T-helper 2 cell treated with Interferon-gamma antibody and Interleukin-4, amounts not matched to agents 100 ng/mL and 5 ng/mL, for 36 hours (primary cell): ENCODE measurements at regions not wholly inside any gene's neighbourhood (a gene's known extent, or its start where the extent isn't known, plus 50 kb on each side); places are given as distances from the start of the nearest gene placed in this dataset.

Experiments used
- intact Hi-C: fragments of 100-400 bp; cut with micrococcal nuclease; formaldehyde crosslinking; loops from one replicate; pipeline ENCODE4 v1.15.1; 2023

DNA sequence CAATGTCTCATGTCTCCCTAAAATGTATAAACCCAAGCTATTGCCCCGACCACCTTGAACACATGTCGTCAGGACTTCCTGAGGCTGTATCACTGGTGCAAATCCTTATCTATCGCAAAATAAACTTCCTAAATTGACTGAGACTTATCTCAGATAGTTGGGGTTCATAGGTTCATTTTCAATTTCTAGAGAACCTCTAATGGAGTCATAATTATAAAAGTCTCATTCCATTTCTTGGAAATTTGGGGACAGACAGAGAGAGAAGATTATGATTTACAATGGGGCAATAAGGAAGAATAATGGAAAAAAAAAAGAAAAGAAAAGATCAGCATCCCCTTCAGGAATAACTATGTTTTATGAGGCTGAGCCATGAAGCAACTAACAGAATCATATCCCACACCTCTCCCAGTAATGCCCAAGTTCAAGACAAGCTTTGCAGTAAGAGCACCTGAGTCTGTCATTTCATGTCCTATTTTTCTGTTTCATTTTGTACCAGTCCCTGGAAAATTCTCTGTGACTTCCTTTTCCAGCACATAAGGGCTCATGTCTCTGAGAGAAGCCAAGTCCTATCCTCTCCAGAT lies 70.0 kb upstream of the ETS2 start:
- intact Hi-C loops, result loop anchor here (2.0 to 10.0 kb wide), 2 partner anchors 71 to 231 kb away; no protein-coding TSS in a partner anchor

DNA sequence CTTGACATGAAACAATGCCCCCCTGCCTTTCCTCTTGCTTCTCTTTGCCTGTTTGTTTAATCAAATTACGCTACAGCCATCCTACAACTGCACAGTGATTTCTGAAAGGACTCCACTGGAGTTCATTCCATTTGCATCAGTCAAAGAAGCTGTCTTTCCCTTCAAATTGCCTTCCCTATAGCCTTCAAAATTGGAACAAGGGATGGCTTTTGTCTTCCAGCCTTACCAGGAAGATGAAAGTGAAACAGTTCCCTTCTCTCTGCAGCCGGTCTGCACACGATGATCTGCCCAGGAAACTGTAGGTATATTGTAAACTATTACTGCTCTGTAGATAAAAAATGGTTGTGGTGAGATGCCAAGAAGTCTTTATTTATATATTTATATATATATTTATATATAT lies 65.6 kb upstream of the ETS2 start:
- intact Hi-C loops, result loop anchor here (2.0 kb wide), 1 partner anchor 27 kb away; no protein-coding TSS in a partner anchor

- intact Hi-C loops, result loop anchor here (2.0 kb wide), 1 partner anchor 25 kb away; no protein-coding TSS in a partner anchor
Observed at GRCh38 chr21:38741092-38741949, 64.4 kb upstream of the ETS2 start.

- intact Hi-C loops, result loop anchor here (2.0 kb wide), 1 partner anchor 25 kb away; no protein-coding TSS in a partner anchor
Observed at GRCh38 chr21:38741950-38742256, 63.8 kb upstream of the ETS2 start.

DNA sequence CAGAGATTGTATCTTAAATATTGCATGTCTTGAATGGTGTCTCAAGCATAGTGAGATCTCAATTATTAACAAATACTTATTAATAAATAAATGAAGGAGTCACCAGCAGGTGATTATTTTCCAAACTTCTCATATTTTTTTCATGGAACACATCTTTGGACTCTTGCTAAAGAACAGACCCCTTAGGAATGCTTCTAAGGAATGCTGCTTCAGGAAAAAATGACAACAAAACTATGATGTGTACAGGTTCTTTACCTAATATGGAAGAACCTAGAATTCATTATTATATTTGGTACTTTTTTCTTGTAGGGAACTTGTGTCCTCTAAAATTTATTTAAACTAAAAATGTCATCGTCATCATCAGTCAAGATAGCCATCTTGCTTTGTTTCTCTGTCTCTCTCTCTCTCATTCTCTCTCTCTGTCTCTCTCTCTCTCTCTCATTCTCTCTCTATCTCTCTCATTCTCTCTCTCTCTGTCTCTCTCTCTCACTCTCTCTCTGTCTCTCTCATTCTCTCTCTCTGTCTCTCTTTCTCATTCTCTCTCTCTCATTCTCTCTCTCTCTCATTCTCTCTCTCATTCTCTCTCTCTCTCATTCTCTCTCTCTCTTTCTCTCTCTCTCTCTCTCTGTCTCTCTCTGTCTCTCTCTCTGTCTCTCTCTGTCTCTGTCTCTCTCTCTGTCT lies 63.0 kb upstream of the ETS2 start:
- intact Hi-C loops, result no loop called here

GRCh38 chr21:38743772-38744529 lies 61.8 kb upstream of the ETS2 start:
- intact Hi-C loops, result no loop called here

GRCh38 chr21:38744861-38745260 lies 60.9 kb upstream of the ETS2 start:
- intact Hi-C loops, result no loop called here

DNA sequence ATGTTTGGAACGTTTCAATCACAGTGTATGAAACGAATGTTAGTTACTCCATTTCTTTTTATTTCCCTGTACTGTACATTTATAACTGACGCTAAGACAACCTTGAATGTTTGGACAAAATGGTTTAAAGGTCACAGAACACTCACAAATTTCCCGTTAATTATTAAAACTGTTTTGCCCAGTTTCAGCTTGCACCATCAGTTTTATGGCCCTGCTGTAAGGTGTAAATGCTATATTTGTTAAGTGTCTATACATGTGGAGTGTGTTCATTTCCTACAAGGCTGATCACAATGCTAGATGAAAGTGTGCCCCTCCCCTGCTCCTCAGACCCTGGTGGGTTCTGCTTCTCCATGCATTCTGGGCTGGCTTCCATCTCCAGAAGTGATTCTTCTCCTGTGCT lies 57.9 kb upstream of the ETS2 start:
- intact Hi-C loops, result no loop called here

DNA sequence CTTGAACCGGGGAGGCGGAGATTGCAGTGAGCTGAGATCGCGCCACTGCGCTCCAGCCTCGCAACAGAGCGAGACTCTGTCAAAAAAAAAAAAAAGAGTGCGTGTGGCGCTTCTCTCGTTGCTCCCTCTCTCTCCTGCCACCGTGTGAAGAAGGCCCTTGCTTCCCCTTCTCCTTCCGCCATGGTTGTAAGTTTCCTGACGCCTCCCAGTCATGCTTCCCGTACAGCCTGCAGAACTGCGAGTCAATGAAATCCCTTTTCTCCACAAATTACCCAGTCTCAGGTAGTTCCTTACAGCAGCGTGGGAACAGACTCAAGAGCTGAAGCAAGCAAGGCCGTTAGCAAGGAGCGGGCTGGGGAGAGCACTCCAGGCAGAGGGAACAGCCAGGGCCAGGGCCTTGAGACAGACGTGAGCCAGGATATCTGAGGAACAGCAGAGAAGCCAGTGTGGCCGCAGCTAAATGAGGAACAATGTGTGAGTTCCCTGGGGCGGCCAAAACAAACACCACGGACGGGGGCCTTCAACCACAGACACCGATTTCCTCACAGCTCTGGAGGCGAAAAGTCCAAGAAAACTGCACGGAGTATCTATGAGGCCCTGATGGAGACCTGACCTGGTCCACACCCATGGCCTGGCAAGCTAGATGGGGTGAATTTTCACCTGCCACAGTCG lies 54.2 kb upstream of the ETS2 start:
- intact Hi-C loops, result no loop called here

- intact Hi-C loops, result no loop called here
Observed at GRCh38 chr21:38752051-38752505, 53.7 kb upstream of the ETS2 start.

DNA sequence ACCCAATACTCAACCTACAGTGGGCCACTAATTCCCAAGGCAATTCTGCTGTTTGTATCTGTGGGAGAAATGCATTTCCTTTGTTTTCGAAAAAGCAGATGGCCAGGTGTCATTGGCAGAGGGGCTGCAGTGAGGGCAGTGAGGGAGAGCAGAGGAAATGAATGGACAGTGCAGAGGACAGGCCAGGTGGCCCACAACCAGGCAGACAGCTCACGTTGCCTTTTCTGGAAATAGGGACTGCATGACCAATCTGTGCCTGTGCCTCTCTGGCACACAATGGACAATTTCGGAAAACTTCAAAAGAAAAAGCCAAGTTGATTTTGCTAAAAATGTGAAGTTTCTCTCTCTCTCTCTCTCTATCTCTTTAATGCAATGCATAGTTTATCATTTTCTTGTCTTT lies 52.6 kb upstream of the ETS2 start:
- intact Hi-C loops, result no loop called here

- intact Hi-C loops, result no loop called here
Observed at GRCh38 chr21:38753557-38753971, 52.2 kb upstream of the ETS2 start.
